Esophagus squamous epithelium (tissue), 4 donors: ENCODE measurements at regions not wholly inside any gene's neighbourhood (a gene's known extent, or its start where the extent isn't known, plus 50 kb on each side); places are given as distances from the start of the nearest gene placed in this dataset.

Experiments
- CTCF ChIP-seq, 6 experiments: fragments of 450-650 bp in 4 of 6; fragments of 200-600 bp in 2 of 6; sonication (generic) in 2 of 6; IDR thresholded peaks; one replicate each; pipeline ENCODE4 v1.5.1; 2016 to 2019; ENCODE audit warnings: antibody characterized with exemption in 6 of 6, mild to moderate bottlenecking in 4 of 6, moderate library complexity in 4 of 6
- POLR2A ChIP-seq, 4 donors: fragments of 450-650 bp; IDR thresholded peaks; one replicate each; pipeline ENCODE4 v1.6.1; 2017; ENCODE audit warnings: antibody characterized with exemption in 4 of 4, mild to moderate bottlenecking in 4 of 4, moderate library complexity in 3 of 4

GRCh38 chr2:191559569-191559968 is 118.4 kb upstream of the NABP1 start:
- TF ChIP-seq POLR2A (IDR thresholded peaks at IDR 0.05) (no peak), CTCF (IDR thresholded peaks at IDR 0.05) (no peak)
